Activated CD8-positive, alpha-beta T cell treated with anti-CD3 and anti-CD28 coated beads, Interleukin-2, amount 10 ng/mL, durations not matched to agents 7 days and 5 days (primary cell): ENCODE measurements at regions not wholly inside any gene's neighbourhood (a gene's known extent, or its start where the extent isn't known, plus 50 kb on each side); places are given as distances from the start of the nearest gene placed in this dataset.

ENCODE experiments used
- ATAC-seq: fragments of 150-1000 bp; cut with Tn5 transposase; one replicate; pipeline ENCODE4 v1.10.0; 2021; ENCODE audit warnings: moderate library complexity
- CTCF ChIA-PET: fragments of 350-600 bp; sonication (Branson Sonifier 250); formaldehyde crosslinking; loops from one replicate; lab custom pipeline; 2021; ENCODE audit warnings: antibody characterized with exemption; lab: Charles Lee
- POLR2A ChIA-PET: fragments of 350-600 bp; sonication (Branson Sonifier 250); formaldehyde crosslinking; loops from one replicate; lab custom pipeline; 2021; ENCODE audit warnings: antibody characterized with exemption; lab: Charles Lee
- DNase-seq: peaks from one replicate; pipeline ENCODE4 v3.0.0-alpha.2; 2020
- H3K27ac Mint-ChIP-seq: one replicate; pipeline ENCODE4 v1.8.0; 2021; ENCODE audit warnings: mild to moderate bottlenecking, mixed read lengths
- H3K27me3 Mint-ChIP-seq: one replicate; pipeline ENCODE4 v1.8.0; 2021; ENCODE audit warnings: low read depth, mixed read lengths
- H3K36me3 Mint-ChIP-seq: one replicate; pipeline ENCODE4 v1.8.0; 2021; ENCODE audit warnings: low read depth, mixed read lengths
- H3K4me1 Mint-ChIP-seq: one replicate; pipeline ENCODE4 v1.8.0; 2021; ENCODE audit warnings: low read depth, mixed read lengths
- H3K4me3 Mint-ChIP-seq: one replicate; pipeline ENCODE4 v1.8.0; 2021; ENCODE audit warnings: mild to moderate bottlenecking, mixed read lengths
- H3K9me3 Mint-ChIP-seq: one replicate; pipeline ENCODE4 v1.8.0; 2022; ENCODE audit warnings: mixed read lengths; ENCODE audit not compliant: insufficient read depth

GRCh38 chr3:31248563-31248992 is 284.1 kb upstream of the STT3B start:
- no peak for ATAC-seq
- Mint-ChIP-seq H3K9me3 (peaks cover 5% of the 10 kb centered on the region), H3K27me3 (no peaks in the 10 kb centered on the region), H3K4me1 (peaks cover 46% of the 10 kb centered on the region), H3K27ac (no peak overlapping the region), H3K36me3 (peaks cover 12% of the 10 kb centered on the region), H3K4me3 (no peak overlapping the region)
- DNase-seq: no peak
- POLR2A ChIA-PET: no interaction called here
- CTCF ChIA-PET: interaction anchor here (1.3 kb wide), 1 partner anchor 14 kb away, joined by 3 read pairs; no protein-coding TSS in a partner anchor

GRCh38 chr3:31249545-31249944 is 283.2 kb upstream of the STT3B start:
- H3K27me3 Mint-ChIP-seq: no peaks in the 10 kb centered on the region
- no peak for ATAC-seq
- DNase-seq: no peak
- H3K4me1 Mint-ChIP-seq: peaks cover 50% of the 10 kb centered on the region
- ChIA-PET POLR2A (interaction anchor here (0.8 kb wide), 1 partner anchor 26 kb away, joined by 3 read pairs; no protein-coding TSS in a partner anchor), CTCF (interaction anchor here (1.3 kb wide), 1 partner anchor 15 kb away, joined by 3 read pairs; no protein-coding TSS in a partner anchor)
- H3K36me3 Mint-ChIP-seq: peaks cover 13% of the 10 kb centered on the region
- peaks cover 5% of the 10 kb centered on the region for H3K9me3 Mint-ChIP-seq
- no peak overlapping the region for H3K27ac Mint-ChIP-seq
- H3K4me3 Mint-ChIP-seq: no peak overlapping the region

GRCh38 chr3:31250116-31250777 is 282.5 kb upstream of the STT3B start:
- ChIA-PET CTCF (interaction anchor here (0.8 kb wide), 1 partner anchor 18 kb away, joined by 3 read pairs; no protein-coding TSS in a partner anchor), POLR2A (interaction anchor here (0.8 kb wide), 1 partner anchor 26 kb away, joined by 3 read pairs; no protein-coding TSS in a partner anchor)
- no peaks in the 10 kb centered on the region for H3K27me3 Mint-ChIP-seq
- H3K4me1 Mint-ChIP-seq: peaks cover 50% of the 10 kb centered on the region
- H3K27ac Mint-ChIP-seq: no peak overlapping the region
- H3K4me3 Mint-ChIP-seq: no peak overlapping the region
- DNase-seq (no peak), ATAC-seq (no peak)
- H3K9me3 Mint-ChIP-seq: peaks cover 5% of the 10 kb centered on the region
- H3K36me3 Mint-ChIP-seq: peaks cover 10% of the 10 kb centered on the region

- peak overlapping the region; percentile 6 for H3K27ac Mint-ChIP-seq
- CTCF ChIA-PET: interaction anchor here (1.5 kb wide), 1 partner anchor 19 kb away, joined by 4 read pairs; no protein-coding TSS in a partner anchor
- peaks cover 5% of the 10 kb centered on the region for H3K9me3 Mint-ChIP-seq
- POLR2A ChIA-PET: no interaction called here
- ATAC-seq (no peak), DNase-seq (no peak)
- H3K4me1 Mint-ChIP-seq: peaks cover 50% of the 10 kb centered on the region
- no peaks in the 10 kb centered on the region for H3K27me3 Mint-ChIP-seq
- H3K36me3 Mint-ChIP-seq: peaks cover 10% of the 10 kb centered on the region
- no peak overlapping the region for H3K4me3 Mint-ChIP-seq
These were observed 281.6 kb upstream of the STT3B start for GRCh38 chr3:31251083-31251482.

GRCh38 chr3:31252216-31253185 is 280.2 kb upstream of the STT3B start:
- H3K4me3 Mint-ChIP-seq: no peak overlapping the region
- peaks cover 50% of the 10 kb centered on the region for H3K4me1 Mint-ChIP-seq
- no peak for DNase-seq
- H3K27me3 Mint-ChIP-seq: no peaks in the 10 kb centered on the region
- peaks cover 10% of the 10 kb centered on the region for H3K36me3 Mint-ChIP-seq
- CTCF ChIA-PET: interaction anchor here (0.7 to 1.5 kb wide), 3 partner anchors 10 to 20 kb away, joined by 3 to 4 read pairs (median 4); no protein-coding TSS in a partner anchor
- POLR2A ChIA-PET: no interaction called here
- ATAC-seq: no peak
- peaks cover 5% of the 10 kb centered on the region for H3K9me3 Mint-ChIP-seq
- H3K27ac Mint-ChIP-seq: no peak overlapping the region

GRCh38 chr3:31253782-31254181 is 278.9 kb upstream of the STT3B start:
- peaks cover 10% of the 10 kb centered on the region for H3K36me3 Mint-ChIP-seq
- H3K27ac Mint-ChIP-seq: no peak overlapping the region
- H3K4me3 Mint-ChIP-seq: no peak overlapping the region
- H3K27me3 Mint-ChIP-seq: no peaks in the 10 kb centered on the region
- ChIA-PET POLR2A (no interaction called here), CTCF (no interaction called here)
- peaks cover 44% of the 10 kb centered on the region for H3K4me1 Mint-ChIP-seq
- H3K9me3 Mint-ChIP-seq: peaks cover 5% of the 10 kb centered on the region
- ATAC-seq: no peak
- DNase-seq: no peak

GRCh38 chr3:31254483-31254882 is 278.2 kb upstream of the STT3B start:
- DNase-seq: no peak
- Mint-ChIP-seq H3K36me3 (peaks cover 10% of the 10 kb centered on the region), H3K9me3 (peaks cover 9% of the 10 kb centered on the region), H3K4me1 (peaks cover 39% of the 10 kb centered on the region), H3K4me3 (no peak overlapping the region), H3K27ac (no peak overlapping the region), H3K27me3 (no peaks in the 10 kb centered on the region)
- ATAC-seq: no peak
- CTCF ChIA-PET: no interaction called here
- POLR2A ChIA-PET: no interaction called here

- ChIA-PET POLR2A (no interaction called here), CTCF (no interaction called here)
- ATAC-seq (no peak), DNase-seq (no peak)
- H3K4me3 Mint-ChIP-seq: no peak overlapping the region
- H3K9me3 Mint-ChIP-seq: peaks cover 15% of the 10 kb centered on the region
- H3K4me1 Mint-ChIP-seq: peaks cover 33% of the 10 kb centered on the region
- H3K27me3 Mint-ChIP-seq: no peaks in the 10 kb centered on the region
- peaks cover 10% of the 10 kb centered on the region for H3K36me3 Mint-ChIP-seq
- no peak overlapping the region for H3K27ac Mint-ChIP-seq
These were observed 277.6 kb upstream of the STT3B start for GRCh38 chr3:31255007-31255581.

GRCh38 chr3:31262201-31262600 is 270.5 kb upstream of the STT3B start:
- ChIA-PET POLR2A (no interaction called here), CTCF (interaction anchor here (1.3 kb wide), 1 partner anchor 10 kb away, joined by 4 read pairs; no protein-coding TSS in a partner anchor)
- Mint-ChIP-seq H3K4me3 (no peak overlapping the region), H3K9me3 (peaks cover 20% of the 10 kb centered on the region), H3K27me3 (no peaks in the 10 kb centered on the region), H3K4me1 (no peaks in the 10 kb centered on the region), H3K27ac (no peak overlapping the region), H3K36me3 (peaks cover 2% of the 10 kb centered on the region)
- ATAC-seq (no peak), DNase-seq (no peak)

GRCh38 chr3:31263897-31264296 is 268.8 kb upstream of the STT3B start:
- ChIA-PET POLR2A (no interaction called here), CTCF (interaction anchor here (0.6 kb wide), 1 partner anchor 51 kb away, joined by 3 read pairs; no protein-coding TSS in a partner anchor)
- no peak overlapping the region for H3K4me3 Mint-ChIP-seq
- H3K27ac Mint-ChIP-seq: no peak overlapping the region
- no peak for ATAC-seq
- peaks cover 25% of the 10 kb centered on the region for H3K9me3 Mint-ChIP-seq
- DNase-seq: no peak
- peaks cover 6% of the 10 kb centered on the region for H3K4me1 Mint-ChIP-seq
- no peaks in the 10 kb centered on the region for H3K27me3 Mint-ChIP-seq
- peaks cover 2% of the 10 kb centered on the region for H3K36me3 Mint-ChIP-seq

- H3K36me3 Mint-ChIP-seq: peaks cover 2% of the 10 kb centered on the region
- H3K27me3 Mint-ChIP-seq: peaks cover under 1% of the 10 kb centered on the region
- H3K27ac Mint-ChIP-seq: no peak overlapping the region
- no peak overlapping the region for H3K4me3 Mint-ChIP-seq
- ATAC-seq (no peak), DNase-seq (no peak)
- CTCF ChIA-PET: no interaction called here
- peaks cover 7% of the 10 kb centered on the region for H3K9me3 Mint-ChIP-seq
- H3K4me1 Mint-ChIP-seq: peaks cover 9% of the 10 kb centered on the region
- POLR2A ChIA-PET: no interaction called here
These were observed 266.9 kb upstream of the STT3B start for GRCh38 chr3:31265646-31266428.
